GM12878 (cell line): ENCODE measurements at regions not wholly inside any gene's neighbourhood (a gene's known extent, or its start where the extent isn't known, plus 50 kb on each side); places are given as distances from the start of the nearest gene placed in this dataset.

Experiments used
- ATAC-seq: fragments of 200-7000 bp; cut with Tn5 transposase; 3 replicates; pipeline ENCODE4 v1.9.1; 2020; ENCODE audit warnings: mild to moderate bottlenecking, moderate library complexity
- BruUV-seq: library from RNA; stranded (reverse); fragments of 400-500 nt; replicated peaks from 2 replicates; lab custom pipeline; 2021; lab: Mats Ljungman, UMichigan
- CTCF ChIA-PET: fragments of 300-600 bp; sonication (Branson Sonifier 250); formaldehyde crosslinking; extraction: SDS; loops from one replicate; lab custom pipeline; 2021; ENCODE audit warnings: inconsistent platforms; lab: Yijun Ruan, JAX
- POLR2A ChIA-PET: fragments of 350-600 bp; formaldehyde crosslinking; extraction: SDS; loops from one replicate; lab custom pipeline; 2021; ENCODE audit warnings: inconsistent platforms; lab: Charles Lee
- RAD21 ChIA-PET: fragments of 300-600 bp; sonication (Branson Sonifier 250); formaldehyde crosslinking; loops from one replicate; lab custom pipeline; 2023; ENCODE audit warnings: antibody characterized with exemption; ENCODE audit not compliant: unreplicated experiment; lab: Charles Lee
- SMC1A ChIA-PET: fragments of 300-600 bp; sonication (Branson Sonifier 250); formaldehyde crosslinking; loops from one replicate; lab custom pipeline; 2023; ENCODE audit not compliant: unreplicated experiment, uncharacterized antibody; lab: Charles Lee
- DNase-seq: peaks from one replicate; pipeline ENCODE4 v3.0.0-alpha.2; 2011; ENCODE audit warnings: low read depth, low spot score
- FAIRE-seq: peaks from 3 replicates; lab custom pipeline; 2011; peaks lifted over from hg19 to GRCh38; lab: Jason Lieb, UNC
- H2AFZ ChIP-seq: 2 replicates; pipeline ENCODE4 v1.6.0; 2011; ENCODE audit warnings: low read depth, low read length, control low read depth; ENCODE audit not compliant: control insufficient read depth
- H3K27ac ChIP-seq: 2 replicates; pipeline ENCODE4 v1.5.1; 2011; ENCODE audit warnings: control low read depth; ENCODE audit not compliant: control insufficient read depth, insufficient read depth
- H3K27me3 ChIP-seq, 2 experiments: replicated peaks in 1 of 2; 2 replicates each; pipeline versions ENCODE4 v1.6.0 to v1.6.1; 2011; ENCODE audit warnings: low read length in 1 of 2; ENCODE audit not compliant: control insufficient read depth in 2 of 2, insufficient read depth in 2 of 2
- H3K36me3 ChIP-seq, 2 experiments: 2 replicates each; pipeline ENCODE4 v1.5.1; 2011; ENCODE audit warnings: low read length in 1 of 2; ENCODE audit not compliant: control insufficient read depth in 2 of 2, insufficient read depth in 2 of 2
- H3K4me1 ChIP-seq: 2 replicates; pipeline ENCODE4 v1.6.1; 2011; ENCODE audit warnings: mild to moderate bottlenecking, low read length, moderate library complexity, mixed read lengths; ENCODE audit not compliant: control insufficient read depth, insufficient read depth
- H3K4me2 ChIP-seq: 2 replicates; pipeline ENCODE4 v1.6.0; 2011; ENCODE audit warnings: control low read depth; ENCODE audit not compliant: control insufficient read depth, insufficient read depth
- H3K4me3 ChIP-seq: fragments of 200-600 bp; sonication (generic); 2 replicates; pipeline ENCODE4 v1.5.1; 2016
- H3K79me2 ChIP-seq: 2 replicates; pipeline ENCODE4 v1.6.0; 2011; ENCODE audit warnings: low read length; ENCODE audit not compliant: control insufficient read depth, insufficient read depth
- H3K9ac ChIP-seq: 2 replicates; pipeline ENCODE4 v1.8.0; 2011; ENCODE audit warnings: low read length, control low read depth, mixed read lengths; ENCODE audit not compliant: control insufficient read depth, insufficient read depth
- H3K9me3 ChIP-seq: replicated peaks from 3 replicates; pipeline ENCODE4 v1.5.1; 2011; ENCODE audit warnings: mild to moderate bottlenecking, low read length; ENCODE audit not compliant: control insufficient read depth, insufficient read depth
- H4K20me1 ChIP-seq: 2 replicates; pipeline ENCODE4 v1.6.0; 2011; ENCODE audit not compliant: control insufficient read depth, insufficient read depth
- BHLHE40 ChIP-seq, 2 experiments: fragments of 450-650 bp in 1 of 2; IDR thresholded peaks; 2 replicates each; pipeline ENCODE4 v1.6.1; 2011 to 2017; ENCODE audit warnings: low read depth in 2 of 2, borderline replicate concordance in 1 of 2, improper control_type of control experiment in 1 of 2, low read length in 1 of 2, mild to moderate bottlenecking in 1 of 2
- EZH2 ChIP-seq: IDR thresholded peaks from 2 replicates; pipeline ENCODE4 v1.6.1; 2012; ENCODE audit warnings: low read depth, mild to moderate bottlenecking, control low read depth, inconsistent platforms, low read length, borderline replicate concordance; ENCODE audit not compliant: control insufficient read depth
- HDAC6 ChIP-seq: fragments of 200-600 bp; sonication (generic); IDR thresholded peaks from one replicate; pipeline ENCODE4 v1.8.0; 2017; ENCODE audit warnings: antibody characterized with exemption; ENCODE audit not compliant: unreplicated experiment
- IKZF1 ChIP-seq: fragments of 450-650 bp; conservative IDR thresholded peaks from 2 replicates; pipeline ENCODE4 v1.6.1; 2017; ENCODE audit warnings: antibody characterized with exemption, mild to moderate bottlenecking
- RAD21 ChIP-seq: IDR thresholded peaks from 2 replicates; pipeline ENCODE4 v1.6.1; 2011; ENCODE audit warnings: mild to moderate bottlenecking, low read depth, low read length, moderate library complexity; ENCODE audit not compliant: insufficient read depth
- SRF ChIP-seq, 2 experiments: IDR thresholded peaks; 2 replicates each; pipeline ENCODE4 v1.6.1; 2011; ENCODE audit warnings: low read depth in 2 of 2, low read length in 2 of 2, mild to moderate bottlenecking in 1 of 2, moderate library complexity in 1 of 2
- TARDBP ChIP-seq: IDR thresholded peaks from 2 replicates; pipeline ENCODE4 v1.6.1; 2016; ENCODE audit warnings: borderline replicate concordance
- TCF7 ChIP-seq: IDR thresholded peaks from 2 replicates; pipeline ENCODE4 v1.6.1; 2014; ENCODE audit warnings: antibody characterized with exemption, borderline replicate concordance
- ZNF622 ChIP-seq: fragments of 450-650 bp; IDR thresholded peaks from 2 replicates; pipeline ENCODE4 v1.6.1; 2017; ENCODE audit warnings: mild to moderate bottlenecking, inconsistent platforms
- WGBS: methylation state at CpG from one replicate; pipeline ENCODE4 v1.1.6; 2016; ENCODE audit warnings: low lambda C conversion rate; ENCODE audit not compliant: insufficient replicate concordance, insufficient coverage; ENCODE audit errors: missing lambda C conversion rate; 5-methylcytosine and 5-hydroxymethylcytosine counted together
- in situ Hi-C: fragments of 300-500 bp; cut with MboI; formaldehyde crosslinking; loops from 9 replicates; pipeline ENCODE4 v1.14.3; 2018; ENCODE audit warnings: mixed read lengths
- intact Hi-C: fragments of 100-400 bp; cut with micrococcal nuclease; formaldehyde crosslinking; loops from one replicate; pipeline ENCODE4 v1.14.2; 2022; ENCODE audit not compliant: unreplicated experiment
- TF ChIP-seq, protein P1 (sequence below): fragments of 450-650 bp; IDR thresholded peaks from 2 replicates; pipeline ENCODE4 v1.6.1; 2016; ENCODE audit warnings: mild to moderate bottlenecking
- TF ChIP-seq, protein P2 (sequence below): IDR thresholded peaks from 2 replicates; pipeline ENCODE4 v1.6.1; 2011; ENCODE audit warnings: borderline replicate concordance, low read depth, mild to moderate bottlenecking, moderate library complexity, mixed read lengths, low read length; ENCODE audit not compliant: insufficient read depth; ENCODE audit errors: extremely low read length
- TF ChIP-seq, protein P3 (sequence below): fragments of 450-650 bp; IDR thresholded peaks from 2 replicates; pipeline ENCODE4 v1.6.1; 2018; ENCODE audit warnings: borderline replicate concordance, mild to moderate bottlenecking; ENCODE audit not compliant: partially characterized antibody
- TF ChIP-seq, protein P4 (sequence below): IDR thresholded peaks from 2 replicates; pipeline ENCODE4 v1.6.1; 2011; ENCODE audit warnings: mild to moderate bottlenecking, low read depth, low read length, moderate library complexity; ENCODE audit not compliant: insufficient replicate concordance
- TF ChIP-seq, protein P5 (sequence below): IDR thresholded peaks from 2 replicates; pipeline ENCODE4 v1.6.1; 2011; ENCODE audit warnings: low read depth, low read length, improper control_type of control experiment, borderline replicate concordance

DNA sequence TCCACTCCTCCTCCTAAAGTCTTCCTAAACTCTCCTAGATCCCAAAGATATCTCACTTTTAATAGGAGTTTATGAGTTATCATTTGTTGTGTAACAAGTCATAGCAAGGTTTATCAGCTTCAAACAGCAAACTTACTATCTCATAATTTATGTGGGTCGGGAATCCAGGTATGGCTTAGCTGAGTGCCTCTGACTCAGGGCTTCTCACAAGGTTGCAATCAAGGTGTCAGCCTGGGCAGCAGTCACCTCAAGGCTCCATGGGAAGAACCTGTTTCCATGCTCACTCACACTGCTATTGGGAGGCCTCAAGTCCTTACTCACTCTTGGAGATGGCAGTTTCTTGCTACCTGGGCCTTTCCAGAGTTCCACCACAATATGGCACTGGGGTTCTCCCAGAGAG is 889.8 kb downstream of the MCTP2 start:
- DNase-seq, result no peak
- BruUV-seq, result no TSS peak
- no peak overlapping the region for H2AFZ ChIP-seq
- no peak overlapping the region for H3K4me3 ChIP-seq
- H3K4me1 ChIP-seq, result no peaks in the 10 kb centered on the region
- ATAC-seq, result no peak
- H3K27ac ChIP-seq, result no peak overlapping the region
- TF ChIP-seq, protein P1, sequence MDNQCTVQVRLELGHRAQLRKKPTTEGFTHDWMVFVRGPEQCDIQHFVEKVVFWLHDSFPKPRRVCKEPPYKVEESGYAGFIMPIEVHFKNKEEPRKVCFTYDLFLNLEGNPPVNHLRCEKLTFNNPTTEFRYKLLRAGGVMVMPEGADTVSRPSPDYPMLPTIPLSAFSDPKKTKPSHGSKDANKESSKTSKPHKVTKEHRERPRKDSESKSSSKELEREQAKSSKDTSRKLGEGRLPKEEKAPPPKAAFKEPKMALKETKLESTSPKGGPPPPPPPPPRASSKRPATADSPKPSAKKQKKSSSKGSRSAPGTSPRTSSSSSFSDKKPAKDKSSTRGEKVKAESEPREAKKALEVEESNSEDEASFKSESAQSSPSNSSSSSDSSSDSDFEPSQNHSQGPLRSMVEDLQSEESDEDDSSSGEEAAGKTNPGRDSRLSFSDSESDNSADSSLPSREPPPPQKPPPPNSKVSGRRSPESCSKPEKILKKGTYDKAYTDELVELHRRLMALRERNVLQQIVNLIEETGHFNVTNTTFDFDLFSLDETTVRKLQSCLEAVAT, result no peak
- TF ChIP-seq RAD21 (no peak), TCF7 (no peak), HDAC6 (no peak), BHLHE40 (IDR thresholded peaks at IDR 0.05; ENCODE audit: borderline replicate concordance in 1 of 2, low read depth in 2 of 2, low read length in 1 of 2) (no peak), IKZF1 (no peak), ZNF622 (no peak), SRF (IDR thresholded peaks at IDR 0.05; ENCODE audit: low read depth in 2 of 2, low read length in 2 of 2) (no peak), TARDBP (no peak), EZH2 (no peak)
- TF ChIP-seq, protein P2, sequence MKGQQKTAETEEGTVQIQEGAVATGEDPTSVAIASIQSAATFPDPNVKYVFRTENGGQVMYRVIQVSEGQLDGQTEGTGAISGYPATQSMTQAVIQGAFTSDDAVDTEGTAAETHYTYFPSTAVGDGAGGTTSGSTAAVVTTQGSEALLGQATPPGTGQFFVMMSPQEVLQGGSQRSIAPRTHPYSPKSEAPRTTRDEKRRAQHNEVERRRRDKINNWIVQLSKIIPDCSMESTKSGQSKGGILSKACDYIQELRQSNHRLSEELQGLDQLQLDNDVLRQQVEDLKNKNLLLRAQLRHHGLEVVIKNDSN, result no peak
- TF ChIP-seq, protein P3, sequence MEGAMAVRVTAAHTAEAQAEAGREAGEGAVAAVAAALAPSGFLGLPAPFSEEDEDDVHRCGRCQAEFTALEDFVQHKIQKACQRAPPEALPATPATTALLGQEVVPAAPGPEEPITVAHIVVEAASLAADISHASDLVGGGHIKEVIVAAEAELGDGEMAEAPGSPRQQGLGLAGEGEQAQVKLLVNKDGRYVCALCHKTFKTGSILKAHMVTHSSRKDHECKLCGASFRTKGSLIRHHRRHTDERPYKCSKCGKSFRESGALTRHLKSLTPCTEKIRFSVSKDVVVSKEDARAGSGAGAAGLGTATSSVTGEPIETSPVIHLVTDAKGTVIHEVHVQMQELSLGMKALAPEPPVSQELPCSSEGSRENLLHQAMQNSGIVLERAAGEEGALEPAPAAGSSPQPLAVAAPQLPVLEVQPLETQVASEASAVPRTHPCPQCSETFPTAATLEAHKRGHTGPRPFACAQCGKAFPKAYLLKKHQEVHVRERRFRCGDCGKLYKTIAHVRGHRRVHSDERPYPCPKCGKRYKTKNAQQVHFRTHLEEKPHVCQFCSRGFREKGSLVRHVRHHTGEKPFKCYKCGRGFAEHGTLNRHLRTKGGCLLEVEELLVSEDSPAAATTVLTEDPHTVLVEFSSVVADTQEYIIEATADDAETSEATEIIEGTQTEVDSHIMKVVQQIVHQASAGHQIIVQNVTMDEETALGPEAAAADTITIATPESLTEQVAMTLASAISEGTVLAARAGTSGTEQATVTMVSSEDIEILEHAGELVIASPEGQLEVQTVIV, result no peak
- TF ChIP-seq, protein P4, sequence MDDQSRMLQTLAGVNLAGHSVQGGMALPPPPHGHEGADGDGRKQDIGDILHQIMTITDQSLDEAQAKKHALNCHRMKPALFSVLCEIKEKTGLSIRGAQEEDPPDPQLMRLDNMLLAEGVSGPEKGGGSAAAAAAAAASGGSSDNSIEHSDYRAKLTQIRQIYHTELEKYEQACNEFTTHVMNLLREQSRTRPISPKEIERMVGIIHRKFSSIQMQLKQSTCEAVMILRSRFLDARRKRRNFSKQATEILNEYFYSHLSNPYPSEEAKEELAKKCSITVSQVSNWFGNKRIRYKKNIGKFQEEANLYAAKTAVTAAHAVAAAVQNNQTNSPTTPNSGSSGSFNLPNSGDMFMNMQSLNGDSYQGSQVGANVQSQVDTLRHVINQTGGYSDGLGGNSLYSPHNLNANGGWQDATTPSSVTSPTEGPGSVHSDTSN, result no peak
- TF ChIP-seq, protein P5, sequence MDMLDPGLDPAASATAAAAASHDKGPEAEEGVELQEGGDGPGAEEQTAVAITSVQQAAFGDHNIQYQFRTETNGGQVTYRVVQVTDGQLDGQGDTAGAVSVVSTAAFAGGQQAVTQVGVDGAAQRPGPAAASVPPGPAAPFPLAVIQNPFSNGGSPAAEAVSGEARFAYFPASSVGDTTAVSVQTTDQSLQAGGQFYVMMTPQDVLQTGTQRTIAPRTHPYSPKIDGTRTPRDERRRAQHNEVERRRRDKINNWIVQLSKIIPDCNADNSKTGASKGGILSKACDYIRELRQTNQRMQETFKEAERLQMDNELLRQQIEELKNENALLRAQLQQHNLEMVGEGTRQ, result no peak
- TF ChIP-seq, all 136 proteins: peak for 0
- Histone ChIP-seq H3K36me3 (no peaks in the 10 kb centered on the region), H3K4me2 (no peak overlapping the region), H3K9ac (no peak overlapping the region), H3K79me2 (no peaks in the 10 kb centered on the region), H3K9me3 (no peaks in the 10 kb centered on the region), H4K20me1 (no peaks in the 10 kb centered on the region), H3K27me3 (no peaks in the 10 kb centered on the region)
- SMC1A ChIA-PET, result no interaction called here
- FAIRE-seq, result no peak
- intact Hi-C loops (no loop called here), in situ Hi-C loops (no loop called here)
- 0% methylated on average over 1 of the region's 1 CpG for WGBS
- RAD21 ChIA-PET, result no interaction called here
- CTCF ChIA-PET, result no interaction called here
- POLR2A ChIA-PET, result no interaction called here
